ENCODE measurements at regions not wholly inside any gene's neighbourhood (a gene's known extent, or its start where the extent isn't known, plus 50 kb on each side); places are given as distances from the start of the nearest gene placed in this dataset.

DNA sequence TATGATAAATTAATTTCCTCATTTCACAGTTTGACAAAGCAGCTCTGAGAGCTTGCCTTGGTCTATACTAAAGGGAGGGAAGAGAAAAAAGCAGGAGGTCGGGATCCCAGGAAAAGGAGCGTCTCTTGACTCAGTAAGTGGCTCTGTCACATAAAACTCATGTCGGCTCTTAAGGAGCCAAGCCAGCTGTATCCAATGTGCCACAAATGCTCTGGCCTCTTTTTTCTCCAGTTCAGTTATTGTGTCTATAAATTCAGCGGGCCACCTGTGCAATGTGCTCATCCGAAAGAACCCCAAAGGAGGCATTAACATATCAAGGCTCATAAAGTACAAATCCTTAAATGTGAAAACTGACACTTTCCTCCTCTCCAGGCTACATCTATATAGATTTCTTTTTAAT is 337.7 kb upstream of the FAM241A start:
- no peak for DNase-seq (ENCODE audit: low read depth in 2 of 2)
- TF ChIP-seq, protein P1, sequence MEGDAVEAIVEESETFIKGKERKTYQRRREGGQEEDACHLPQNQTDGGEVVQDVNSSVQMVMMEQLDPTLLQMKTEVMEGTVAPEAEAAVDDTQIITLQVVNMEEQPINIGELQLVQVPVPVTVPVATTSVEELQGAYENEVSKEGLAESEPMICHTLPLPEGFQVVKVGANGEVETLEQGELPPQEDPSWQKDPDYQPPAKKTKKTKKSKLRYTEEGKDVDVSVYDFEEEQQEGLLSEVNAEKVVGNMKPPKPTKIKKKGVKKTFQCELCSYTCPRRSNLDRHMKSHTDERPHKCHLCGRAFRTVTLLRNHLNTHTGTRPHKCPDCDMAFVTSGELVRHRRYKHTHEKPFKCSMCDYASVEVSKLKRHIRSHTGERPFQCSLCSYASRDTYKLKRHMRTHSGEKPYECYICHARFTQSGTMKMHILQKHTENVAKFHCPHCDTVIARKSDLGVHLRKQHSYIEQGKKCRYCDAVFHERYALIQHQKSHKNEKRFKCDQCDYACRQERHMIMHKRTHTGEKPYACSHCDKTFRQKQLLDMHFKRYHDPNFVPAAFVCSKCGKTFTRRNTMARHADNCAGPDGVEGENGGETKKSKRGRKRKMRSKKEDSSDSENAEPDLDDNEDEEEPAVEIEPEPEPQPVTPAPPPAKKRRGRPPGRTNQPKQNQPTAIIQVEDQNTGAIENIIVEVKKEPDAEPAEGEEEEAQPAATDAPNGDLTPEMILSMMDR (IDR thresholded peaks at IDR 0.05; ENCODE audit: low read depth, low read length), result no peak
- H3K4me3 ChIP-seq (replicated peaks in 1 of 2; ENCODE audit: low read depth in 2 of 2, low read length in 2 of 2), result no peak overlapping the region

- TF ChIP-seq, protein P1 (IDR thresholded peaks at IDR 0.05; ENCODE audit: low read depth, low read length), result no peak
- no peak overlapping the region for H3K4me3 ChIP-seq (replicated peaks in 1 of 2; ENCODE audit: low read depth in 2 of 2, low read length in 2 of 2)
- DNase-seq (ENCODE audit: low read depth in 2 of 2), result no peak
Observed at GRCh38 chr4:111808174-111808573, 337.1 kb upstream of the FAM241A start.

DNA sequence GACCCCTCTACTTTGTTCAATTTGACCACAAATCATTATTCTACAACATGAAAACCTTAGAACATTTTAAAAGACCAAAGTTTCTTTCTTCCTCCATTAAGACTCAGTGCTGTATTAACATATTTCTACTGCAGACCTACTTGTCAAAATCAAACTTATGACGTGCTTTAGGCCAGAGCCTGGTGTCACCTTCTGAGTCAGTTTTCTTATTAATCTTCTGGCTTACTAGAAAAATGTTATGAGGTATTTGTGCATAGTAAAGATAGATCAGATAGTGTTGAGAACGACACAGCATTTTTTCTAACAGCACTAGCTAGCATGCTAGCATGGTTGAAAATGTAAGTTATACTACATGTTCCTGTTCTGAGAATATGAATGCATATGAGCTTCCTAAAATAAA is 333.6 kb upstream of the FAM241A start:
- DNase-seq (ENCODE audit: low read depth in 2 of 2), result no peak
- TF ChIP-seq, protein P1 (IDR thresholded peaks at IDR 0.05; ENCODE audit: low read depth, low read length), result no peak
- H3K4me3 ChIP-seq (replicated peaks in 1 of 2; ENCODE audit: low read depth in 2 of 2, low read length in 2 of 2), result no peak overlapping the region

DNA sequence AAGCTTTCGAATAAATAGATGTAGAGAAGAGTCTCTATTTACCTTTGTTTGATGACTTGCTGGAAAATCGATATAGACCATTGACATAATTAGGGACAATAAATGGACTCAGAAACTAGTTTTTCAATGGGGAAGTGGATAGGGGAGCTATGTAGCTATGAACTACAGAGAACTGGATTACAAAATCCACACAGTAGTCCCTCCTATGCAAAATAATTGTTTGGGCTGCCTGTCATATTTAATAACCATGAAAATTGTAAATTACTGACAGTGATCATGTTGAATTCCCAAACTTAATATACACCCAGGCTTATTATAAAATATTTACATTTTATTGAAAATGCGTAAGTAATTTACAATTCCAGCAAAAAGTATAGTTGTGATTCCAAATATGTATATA is 333.1 kb upstream of the FAM241A start:
- no peak overlapping the region for H3K4me3 ChIP-seq (replicated peaks in 1 of 2; ENCODE audit: low read depth in 2 of 2, low read length in 2 of 2)
- no peak for DNase-seq (ENCODE audit: low read depth in 2 of 2)
- TF ChIP-seq, protein P1 (IDR thresholded peaks at IDR 0.05; ENCODE audit: low read depth, low read length), result no peak

DNA sequence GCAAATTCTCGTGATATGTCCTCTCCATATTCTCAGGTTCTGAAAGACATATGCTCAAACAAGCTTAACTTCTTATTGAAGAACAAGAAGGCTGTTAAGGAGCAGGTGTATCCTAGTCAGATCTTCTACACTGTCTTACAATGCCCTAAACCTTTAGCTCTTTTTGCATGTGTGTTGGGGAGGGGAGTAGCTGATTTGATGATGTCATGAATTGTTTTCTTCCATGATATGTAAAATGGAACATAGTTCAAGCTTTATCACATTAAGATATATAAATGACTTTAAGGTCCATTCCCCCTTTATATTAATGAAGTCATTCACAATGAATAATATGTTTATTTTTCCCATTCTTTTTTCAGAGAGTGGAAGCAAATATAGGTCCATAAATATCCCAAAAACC is 332.5 kb upstream of the FAM241A start:
- TF ChIP-seq, protein P1 (IDR thresholded peaks at IDR 0.05; ENCODE audit: low read depth, low read length), result no peak
- no peak overlapping the region for H3K4me3 ChIP-seq (replicated peaks in 1 of 2; ENCODE audit: low read depth in 2 of 2, low read length in 2 of 2)
- DNase-seq (ENCODE audit: low read depth in 2 of 2), result no peak

- H3K4me3 ChIP-seq (replicated peaks in 1 of 2; ENCODE audit: low read depth in 2 of 2, low read length in 2 of 2), result no peak overlapping the region
- TF ChIP-seq, protein P1 (IDR thresholded peaks at IDR 0.05; ENCODE audit: low read depth, low read length), result no peak
Observed at GRCh38 chr4:111813555-111814140, 331.6 kb upstream of the FAM241A start.

GRCh38 chr4:111814961-111815360 is 330.3 kb upstream of the FAM241A start:
- DNase-seq (ENCODE audit: low read depth in 2 of 2), result no peak

More at GRCh38 chr4:111813555-111814140, 331.6 kb upstream of the FAM241A start:
- no peak for DNase-seq (ENCODE audit: low read depth in 2 of 2)

More at GRCh38 chr4:111814961-111815360, 330.3 kb upstream of the FAM241A start:
- no peak overlapping the region for H3K4me3 ChIP-seq (replicated peaks in 1 of 2; ENCODE audit: low read depth in 2 of 2, low read length in 2 of 2)
- TF ChIP-seq, protein P1 (IDR thresholded peaks at IDR 0.05; ENCODE audit: low read depth, low read length), result no peak
